LNCaP clone FGC (cell line): ENCODE measurements at regions not wholly inside any gene's neighbourhood (a gene's known extent, or its start where the extent isn't known, plus 50 kb on each side); places are given as distances from the start of the nearest gene placed in this dataset.

Experiments
- DNase-seq: peaks from one replicate; pipeline ENCODE4 v3.0.0-alpha.2; 2011; ENCODE audit warnings: low read depth
- H3K4me3 ChIP-seq: 2 replicates; pipeline ENCODE4 v1.5.1; 2011; ENCODE audit warnings: mild to moderate bottlenecking, low read depth, low read length, control low read depth
- TF ChIP-seq, protein P1 (sequence below): IDR thresholded peaks from 2 replicates; pipeline ENCODE4 v1.5.1; 2012; ENCODE audit warnings: mild to moderate bottlenecking; ENCODE audit not compliant: control insufficient read depth, insufficient read depth; ENCODE audit errors: extremely low read depth

DNA sequence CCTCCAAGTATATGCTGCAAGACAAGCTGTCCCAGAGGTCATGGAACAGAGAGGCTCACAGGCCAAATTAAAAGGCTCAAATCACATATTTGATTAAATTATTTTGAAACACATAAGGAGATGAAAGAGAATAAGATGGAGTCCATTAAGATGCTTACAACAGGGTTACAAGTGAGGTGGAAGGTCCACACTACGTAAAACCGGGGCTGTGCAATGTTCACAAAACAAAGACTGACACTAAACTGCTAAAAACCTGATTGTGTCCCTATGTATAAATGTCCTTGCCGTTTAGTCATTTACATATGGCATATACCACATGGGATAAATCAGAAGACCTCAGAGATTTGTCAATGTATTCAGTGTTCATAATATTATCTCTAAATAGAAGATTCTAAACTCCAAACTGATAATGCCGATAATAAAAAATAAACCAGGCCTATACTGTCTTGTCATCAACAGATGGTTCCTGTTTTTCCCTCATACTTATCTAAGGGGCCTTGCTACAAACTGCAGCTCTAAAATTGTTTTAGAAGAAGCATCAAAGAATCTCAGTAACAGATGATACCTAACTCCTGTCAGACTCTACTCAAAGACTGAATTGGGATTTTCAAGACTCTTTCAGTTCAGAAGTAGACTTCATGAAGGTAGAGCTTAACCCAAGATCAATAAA is 51.8 kb upstream of the RIPOR2 start:
- no peak for DNase-seq
- H3K4me3 ChIP-seq: no peak overlapping the region
- TF ChIP-seq, protein P1, sequence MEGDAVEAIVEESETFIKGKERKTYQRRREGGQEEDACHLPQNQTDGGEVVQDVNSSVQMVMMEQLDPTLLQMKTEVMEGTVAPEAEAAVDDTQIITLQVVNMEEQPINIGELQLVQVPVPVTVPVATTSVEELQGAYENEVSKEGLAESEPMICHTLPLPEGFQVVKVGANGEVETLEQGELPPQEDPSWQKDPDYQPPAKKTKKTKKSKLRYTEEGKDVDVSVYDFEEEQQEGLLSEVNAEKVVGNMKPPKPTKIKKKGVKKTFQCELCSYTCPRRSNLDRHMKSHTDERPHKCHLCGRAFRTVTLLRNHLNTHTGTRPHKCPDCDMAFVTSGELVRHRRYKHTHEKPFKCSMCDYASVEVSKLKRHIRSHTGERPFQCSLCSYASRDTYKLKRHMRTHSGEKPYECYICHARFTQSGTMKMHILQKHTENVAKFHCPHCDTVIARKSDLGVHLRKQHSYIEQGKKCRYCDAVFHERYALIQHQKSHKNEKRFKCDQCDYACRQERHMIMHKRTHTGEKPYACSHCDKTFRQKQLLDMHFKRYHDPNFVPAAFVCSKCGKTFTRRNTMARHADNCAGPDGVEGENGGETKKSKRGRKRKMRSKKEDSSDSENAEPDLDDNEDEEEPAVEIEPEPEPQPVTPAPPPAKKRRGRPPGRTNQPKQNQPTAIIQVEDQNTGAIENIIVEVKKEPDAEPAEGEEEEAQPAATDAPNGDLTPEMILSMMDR: no peak

DNA sequence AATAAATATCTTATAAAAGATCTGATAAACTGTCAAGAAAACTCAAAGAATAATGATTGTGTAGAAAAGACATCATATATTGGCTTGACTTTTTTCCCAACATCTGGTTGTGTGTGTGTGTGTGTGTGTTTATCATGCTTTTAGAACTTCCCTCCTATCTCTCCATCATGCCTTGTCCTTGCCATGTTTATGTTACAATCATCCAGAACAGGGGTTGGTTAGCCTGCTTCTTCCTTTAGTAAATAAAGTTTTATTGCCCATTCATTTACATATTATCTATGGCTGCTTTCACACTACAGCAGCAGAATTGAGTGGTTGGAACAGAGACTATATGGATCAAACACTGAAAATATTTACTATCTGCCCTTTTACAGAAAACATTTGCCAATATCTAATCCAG is 52.8 kb upstream of the RIPOR2 start:
- DNase-seq: no peak
- TF ChIP-seq, protein P1: no peak
- H3K4me3 ChIP-seq: no peak overlapping the region

DNA sequence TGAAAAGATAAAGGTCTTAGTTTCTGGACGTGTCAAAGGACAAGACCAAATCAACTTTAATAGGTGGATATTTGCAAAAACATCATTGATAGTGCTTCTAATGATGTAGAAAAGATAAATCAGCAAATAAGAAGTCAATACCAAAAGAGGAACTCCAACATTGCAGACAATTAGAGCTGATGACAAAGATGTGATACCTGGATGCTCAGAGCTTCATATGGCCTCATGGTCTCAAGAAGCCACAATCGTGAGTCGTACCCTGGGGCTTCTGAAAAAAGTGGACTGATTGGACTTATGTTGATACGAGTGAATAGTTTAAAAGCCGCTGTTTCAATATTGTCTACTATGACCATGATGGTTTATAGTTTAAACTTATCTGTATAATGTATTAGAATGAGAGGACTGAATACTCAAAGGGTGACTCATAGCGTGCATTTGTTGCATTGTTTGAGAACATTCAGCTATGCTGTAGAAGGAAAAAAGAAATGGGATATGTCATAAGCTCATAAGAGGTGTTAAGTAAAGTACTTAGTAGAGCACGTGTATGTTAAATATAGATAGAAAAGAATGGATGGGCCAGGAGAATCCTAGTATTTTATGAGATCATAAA is 54.6 kb upstream of the RIPOR2 start:
- TF ChIP-seq, protein P1: no peak
- H3K4me3 ChIP-seq: no peak overlapping the region
- no peak for DNase-seq

DNA sequence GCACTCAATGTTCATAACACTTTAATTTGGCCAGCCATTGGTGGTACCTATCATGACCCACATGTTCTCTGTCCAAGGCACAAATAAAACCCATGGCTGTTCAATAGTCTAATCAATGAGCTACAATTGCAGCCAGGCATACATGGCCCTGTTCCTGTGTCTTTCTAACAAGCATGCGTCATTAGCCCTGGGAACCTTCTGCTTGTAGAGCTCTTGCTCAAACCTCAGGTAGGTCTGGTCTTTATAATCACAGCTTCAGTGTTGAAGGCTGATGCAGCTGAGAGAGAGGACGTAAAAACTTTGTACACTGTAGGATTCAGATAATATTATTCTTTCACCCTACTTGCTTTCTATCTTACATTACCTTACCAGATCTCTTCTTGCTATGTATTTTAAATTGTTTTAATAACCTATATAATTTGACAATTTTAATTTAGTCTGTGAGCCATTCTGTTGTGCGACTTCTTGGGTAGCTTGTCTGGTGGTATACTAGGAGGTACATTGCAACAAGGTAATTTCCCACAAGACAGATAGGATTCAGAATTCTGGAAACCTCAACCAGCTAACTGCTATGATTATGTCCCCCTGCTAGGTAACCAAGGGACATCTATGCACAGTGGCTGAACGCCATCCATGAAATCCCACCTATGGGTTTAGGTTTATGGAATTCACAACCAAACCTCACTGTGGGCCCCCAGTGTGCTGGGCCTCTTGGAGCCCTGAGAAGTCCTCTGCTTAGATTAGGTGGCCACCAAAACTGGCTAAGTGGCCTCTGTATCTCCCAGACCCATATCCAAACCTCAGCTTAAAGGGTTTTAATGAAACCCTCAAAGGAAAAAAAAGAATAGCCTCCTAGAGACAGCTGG is 55.4 kb upstream of the RIPOR2 start:
- TF ChIP-seq, protein P1: no peak
- H3K4me3 ChIP-seq: no peak overlapping the region
- no peak for DNase-seq

DNA sequence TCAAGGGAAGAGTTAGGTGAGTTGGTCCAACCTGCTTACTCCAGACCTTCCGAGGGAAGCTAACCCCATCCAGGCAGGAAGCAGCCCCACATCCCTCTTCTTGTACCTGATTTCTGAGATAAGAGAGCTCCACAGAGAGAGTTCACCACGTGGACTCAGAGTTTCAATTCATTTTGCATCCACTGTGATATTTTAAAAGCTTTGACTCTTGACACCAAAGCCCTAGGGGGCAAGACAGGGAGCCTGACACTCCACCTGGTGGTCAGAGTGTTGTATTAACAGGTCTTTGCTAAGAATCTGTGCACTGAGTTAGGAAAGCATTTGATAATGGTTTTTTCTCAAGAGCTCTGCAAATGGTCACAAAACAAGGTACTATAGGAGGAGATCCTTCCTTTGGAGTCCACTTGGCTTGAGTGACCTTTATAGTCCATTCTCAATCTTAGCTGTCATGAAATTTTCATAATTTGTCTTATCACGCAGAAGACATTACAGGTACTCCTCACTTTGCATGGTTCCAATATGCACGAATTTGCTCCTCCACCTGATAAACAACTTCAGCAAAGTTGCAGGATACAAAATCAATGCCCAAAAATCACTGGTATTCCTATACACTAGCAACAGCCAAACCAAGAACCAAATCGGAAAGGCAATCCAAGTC is 56.2 kb upstream of the RIPOR2 start:
- peak; percentile 53 for DNase-seq
- TF ChIP-seq, protein P1: peak; percentile 63
- H3K4me3 ChIP-seq: no peak overlapping the region

DNA sequence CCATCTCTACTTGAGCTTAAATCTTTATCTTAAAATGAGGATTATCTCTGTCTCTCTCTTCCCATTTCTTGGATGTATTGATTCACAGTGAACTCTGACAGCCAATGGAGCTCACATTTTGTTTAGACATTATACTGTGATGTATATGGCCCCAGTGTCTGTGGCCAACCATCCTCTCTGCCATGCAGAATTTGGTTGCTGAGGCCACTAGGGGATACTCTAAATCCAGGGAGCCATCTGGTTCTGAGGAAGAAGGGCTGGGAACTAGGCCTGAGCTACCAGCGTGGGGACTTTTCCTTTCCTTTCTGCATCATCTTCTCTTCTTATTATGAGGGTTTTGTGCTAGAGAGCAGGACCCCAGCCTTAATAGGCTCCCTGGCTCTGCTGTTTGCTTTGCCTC is 59.1 kb upstream of the RIPOR2 start:
- no peak for DNase-seq
- TF ChIP-seq, protein P1: no peak
- no peak overlapping the region for H3K4me3 ChIP-seq
